Liver (tissue), 3 donors: ENCODE measurements at regions not wholly inside any gene's neighbourhood (a gene's known extent, or its start where the extent isn't known, plus 50 kb on each side); places are given as distances from the start of the nearest gene placed in this dataset.

Source experiments
- EGR1 ChIP-seq, 2 donors: IDR thresholded peaks; 2 replicates each; pipeline ENCODE4 v1.6.1; 2016 to 2018; ENCODE audit warnings: antibody characterized with exemption in 2 of 2, low read depth in 2 of 2
- GABPA ChIP-seq, 2 donors: IDR thresholded peaks in 1 of 2; conservative IDR thresholded peaks in 1 of 2; 2 replicates each; pipeline ENCODE4 v1.6.1; 2016; ENCODE audit warnings: antibody characterized with exemption in 2 of 2, mild to moderate bottlenecking in 1 of 2, moderate library complexity in 1 of 2
- RAD21 ChIP-seq, 2 donors: IDR thresholded peaks; 2 replicates each; pipeline ENCODE4 v1.6.1; 2016; ENCODE audit warnings: antibody characterized with exemption in 2 of 2, mild to moderate bottlenecking in 2 of 2
- RXRA ChIP-seq, 2 donors: IDR thresholded peaks; 2 replicates each; pipeline ENCODE4 v1.6.1; 2017 to 2018; ENCODE audit warnings: antibody characterized with exemption in 2 of 2, mild to moderate bottlenecking in 1 of 2
- SP1 ChIP-seq: IDR thresholded peaks from 2 replicates; pipeline ENCODE4 v1.6.1; 2018; ENCODE audit warnings: antibody characterized with exemption, mild to moderate bottlenecking
- TAF1 ChIP-seq: conservative IDR thresholded peaks from 2 replicates; pipeline ENCODE4 v1.6.1; 2016; ENCODE audit warnings: antibody characterized with exemption, mild to moderate bottlenecking
- TF ChIP-seq, protein P1 (sequence below): IDR thresholded peaks from 2 replicates; pipeline ENCODE4 v1.6.1; 2016; ENCODE audit warnings: antibody characterized with exemption, mild to moderate bottlenecking
- TF ChIP-seq, protein P2 (sequence below): fragments of 150-350 bp; IDR thresholded peaks from 2 replicates; pipeline ENCODE4 v1.5.1; 2017; ENCODE audit warnings: improper control_type of control experiment, low read depth, low read length; ENCODE audit not compliant: missing input control
- TF ChIP-seq, protein P3 (sequence below): IDR thresholded peaks from 2 replicates; pipeline ENCODE4 v1.6.1; 2016; ENCODE audit warnings: antibody characterized with exemption
- TF ChIP-seq, protein P4 (sequence below): IDR thresholded peaks from 2 replicates; pipeline ENCODE4 v1.6.1; 2016; ENCODE audit warnings: antibody characterized with exemption
- donor health status: healthy.
- donor health status: healthy.

DNA sequence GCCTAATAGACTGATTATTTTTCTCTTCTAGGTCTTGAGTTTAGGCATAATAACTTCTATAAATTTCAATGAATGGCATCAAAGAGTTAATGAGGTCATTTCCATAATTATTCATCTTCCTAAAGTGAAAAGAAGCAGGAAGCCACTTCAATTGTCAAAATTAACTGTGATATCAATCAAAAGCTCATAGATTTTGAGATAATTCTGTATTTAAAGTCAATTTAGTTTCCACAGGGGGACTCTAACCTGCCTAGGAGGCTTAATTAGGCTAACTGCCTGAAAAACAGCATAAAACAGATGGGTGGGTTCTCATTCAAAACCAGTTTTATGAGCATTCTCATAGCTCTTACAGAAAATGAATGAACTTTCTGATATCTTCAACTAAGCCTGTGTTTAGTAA lies 177.8 kb downstream of the OTOL1 start:
- TF ChIP-seq, protein P1, sequence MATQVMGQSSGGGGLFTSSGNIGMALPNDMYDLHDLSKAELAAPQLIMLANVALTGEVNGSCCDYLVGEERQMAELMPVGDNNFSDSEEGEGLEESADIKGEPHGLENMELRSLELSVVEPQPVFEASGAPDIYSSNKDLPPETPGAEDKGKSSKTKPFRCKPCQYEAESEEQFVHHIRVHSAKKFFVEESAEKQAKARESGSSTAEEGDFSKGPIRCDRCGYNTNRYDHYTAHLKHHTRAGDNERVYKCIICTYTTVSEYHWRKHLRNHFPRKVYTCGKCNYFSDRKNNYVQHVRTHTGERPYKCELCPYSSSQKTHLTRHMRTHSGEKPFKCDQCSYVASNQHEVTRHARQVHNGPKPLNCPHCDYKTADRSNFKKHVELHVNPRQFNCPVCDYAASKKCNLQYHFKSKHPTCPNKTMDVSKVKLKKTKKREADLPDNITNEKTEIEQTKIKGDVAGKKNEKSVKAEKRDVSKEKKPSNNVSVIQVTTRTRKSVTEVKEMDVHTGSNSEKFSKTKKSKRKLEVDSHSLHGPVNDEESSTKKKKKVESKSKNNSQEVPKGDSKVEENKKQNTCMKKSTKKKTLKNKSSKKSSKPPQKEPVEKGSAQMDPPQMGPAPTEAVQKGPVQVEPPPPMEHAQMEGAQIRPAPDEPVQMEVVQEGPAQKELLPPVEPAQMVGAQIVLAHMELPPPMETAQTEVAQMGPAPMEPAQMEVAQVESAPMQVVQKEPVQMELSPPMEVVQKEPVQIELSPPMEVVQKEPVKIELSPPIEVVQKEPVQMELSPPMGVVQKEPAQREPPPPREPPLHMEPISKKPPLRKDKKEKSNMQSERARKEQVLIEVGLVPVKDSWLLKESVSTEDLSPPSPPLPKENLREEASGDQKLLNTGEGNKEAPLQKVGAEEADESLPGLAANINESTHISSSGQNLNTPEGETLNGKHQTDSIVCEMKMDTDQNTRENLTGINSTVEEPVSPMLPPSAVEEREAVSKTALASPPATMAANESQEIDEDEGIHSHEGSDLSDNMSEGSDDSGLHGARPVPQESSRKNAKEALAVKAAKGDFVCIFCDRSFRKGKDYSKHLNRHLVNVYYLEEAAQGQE: no peak
- TF ChIP-seq, protein P2, sequence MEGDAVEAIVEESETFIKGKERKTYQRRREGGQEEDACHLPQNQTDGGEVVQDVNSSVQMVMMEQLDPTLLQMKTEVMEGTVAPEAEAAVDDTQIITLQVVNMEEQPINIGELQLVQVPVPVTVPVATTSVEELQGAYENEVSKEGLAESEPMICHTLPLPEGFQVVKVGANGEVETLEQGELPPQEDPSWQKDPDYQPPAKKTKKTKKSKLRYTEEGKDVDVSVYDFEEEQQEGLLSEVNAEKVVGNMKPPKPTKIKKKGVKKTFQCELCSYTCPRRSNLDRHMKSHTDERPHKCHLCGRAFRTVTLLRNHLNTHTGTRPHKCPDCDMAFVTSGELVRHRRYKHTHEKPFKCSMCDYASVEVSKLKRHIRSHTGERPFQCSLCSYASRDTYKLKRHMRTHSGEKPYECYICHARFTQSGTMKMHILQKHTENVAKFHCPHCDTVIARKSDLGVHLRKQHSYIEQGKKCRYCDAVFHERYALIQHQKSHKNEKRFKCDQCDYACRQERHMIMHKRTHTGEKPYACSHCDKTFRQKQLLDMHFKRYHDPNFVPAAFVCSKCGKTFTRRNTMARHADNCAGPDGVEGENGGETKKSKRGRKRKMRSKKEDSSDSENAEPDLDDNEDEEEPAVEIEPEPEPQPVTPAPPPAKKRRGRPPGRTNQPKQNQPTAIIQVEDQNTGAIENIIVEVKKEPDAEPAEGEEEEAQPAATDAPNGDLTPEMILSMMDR: no peak
- no peak for TF ChIP-seq TAF1
- TF ChIP-seq, protein P3, sequence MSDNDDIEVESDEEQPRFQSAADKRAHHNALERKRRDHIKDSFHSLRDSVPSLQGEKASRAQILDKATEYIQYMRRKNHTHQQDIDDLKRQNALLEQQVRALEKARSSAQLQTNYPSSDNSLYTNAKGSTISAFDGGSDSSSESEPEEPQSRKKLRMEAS: no peak
- no peak for TF ChIP-seq EGR1 (IDR thresholded peaks at IDR 0.05; ENCODE audit: low read depth in 2 of 2)
- no peak for TF ChIP-seq GABPA (IDR thresholded peaks at IDR 0.05 in 1 of 2, conservative IDR thresholded peaks at IDR 0.05 in 1 of 2)
- no peak for TF ChIP-seq SP1
- no peak for TF ChIP-seq RXRA (IDR thresholded peaks at IDR 0.05)
- no peak for TF ChIP-seq RAD21 (IDR thresholded peaks at IDR 0.05)
- TF ChIP-seq, protein P4, sequence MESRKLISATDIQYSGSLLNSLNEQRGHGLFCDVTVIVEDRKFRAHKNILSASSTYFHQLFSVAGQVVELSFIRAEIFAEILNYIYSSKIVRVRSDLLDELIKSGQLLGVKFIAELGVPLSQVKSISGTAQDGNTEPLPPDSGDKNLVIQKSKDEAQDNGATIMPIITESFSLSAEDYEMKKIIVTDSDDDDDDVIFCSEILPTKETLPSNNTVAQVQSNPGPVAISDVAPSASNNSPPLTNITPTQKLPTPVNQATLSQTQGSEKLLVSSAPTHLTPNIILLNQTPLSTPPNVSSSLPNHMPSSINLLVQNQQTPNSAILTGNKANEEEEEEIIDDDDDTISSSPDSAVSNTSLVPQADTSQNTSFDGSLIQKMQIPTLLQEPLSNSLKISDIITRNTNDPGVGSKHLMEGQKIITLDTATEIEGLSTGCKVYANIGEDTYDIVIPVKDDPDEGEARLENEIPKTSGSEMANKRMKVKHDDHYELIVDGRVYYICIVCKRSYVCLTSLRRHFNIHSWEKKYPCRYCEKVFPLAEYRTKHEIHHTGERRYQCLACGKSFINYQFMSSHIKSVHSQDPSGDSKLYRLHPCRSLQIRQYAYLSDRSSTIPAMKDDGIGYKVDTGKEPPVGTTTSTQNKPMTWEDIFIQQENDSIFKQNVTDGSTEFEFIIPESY: no peak
